Muscle of leg (tissue), 3 donors: ENCODE measurements at regions not wholly inside any gene's neighbourhood (a gene's known extent, or its start where the extent isn't known, plus 50 kb on each side); places are given as distances from the start of the nearest gene placed in this dataset.
A peak's percentile ranks its signal among the peaks of the same experiment; 100 is the strongest.

ENCODE experiments used
- DNase-seq: peaks from one replicate; pipeline ENCODE4 v3.0.0; 2013
- H3K27ac ChIP-seq: one replicate; pipeline ENCODE4 v1.5.1; 2013; ENCODE audit warnings: mild to moderate bottlenecking, low read length, control low read depth
- H3K27me3 ChIP-seq: one replicate; pipeline ENCODE4 v1.6.1; 2013; ENCODE audit warnings: low read length; ENCODE audit not compliant: control insufficient read depth, insufficient read depth
- H3K36me3 ChIP-seq: one replicate; pipeline ENCODE4 v1.6.1; 2013; ENCODE audit warnings: low read length; ENCODE audit not compliant: control insufficient read depth, insufficient read depth
- H3K4me1 ChIP-seq: one replicate; pipeline ENCODE4 v1.6.1; 2013; ENCODE audit warnings: low read length; ENCODE audit not compliant: control insufficient read depth, insufficient read depth
- H3K4me3 ChIP-seq: one replicate; pipeline ENCODE4 v1.5.1; 2013; ENCODE audit warnings: low read length, control low read depth
- H3K9me3 ChIP-seq: replicated peaks from 2 replicates; pipeline ENCODE4 v1.6.1; 2013; ENCODE audit warnings: low read depth, low read length; ENCODE audit not compliant: control insufficient read depth
- WGBS: methylation state at CpG from one replicate; pipeline ENCODE4 v1.1.5; 2013; ENCODE audit warnings: missing lambda C conversion rate; ENCODE audit not compliant: insufficient coverage; 5-methylcytosine and 5-hydroxymethylcytosine counted together

DNA sequence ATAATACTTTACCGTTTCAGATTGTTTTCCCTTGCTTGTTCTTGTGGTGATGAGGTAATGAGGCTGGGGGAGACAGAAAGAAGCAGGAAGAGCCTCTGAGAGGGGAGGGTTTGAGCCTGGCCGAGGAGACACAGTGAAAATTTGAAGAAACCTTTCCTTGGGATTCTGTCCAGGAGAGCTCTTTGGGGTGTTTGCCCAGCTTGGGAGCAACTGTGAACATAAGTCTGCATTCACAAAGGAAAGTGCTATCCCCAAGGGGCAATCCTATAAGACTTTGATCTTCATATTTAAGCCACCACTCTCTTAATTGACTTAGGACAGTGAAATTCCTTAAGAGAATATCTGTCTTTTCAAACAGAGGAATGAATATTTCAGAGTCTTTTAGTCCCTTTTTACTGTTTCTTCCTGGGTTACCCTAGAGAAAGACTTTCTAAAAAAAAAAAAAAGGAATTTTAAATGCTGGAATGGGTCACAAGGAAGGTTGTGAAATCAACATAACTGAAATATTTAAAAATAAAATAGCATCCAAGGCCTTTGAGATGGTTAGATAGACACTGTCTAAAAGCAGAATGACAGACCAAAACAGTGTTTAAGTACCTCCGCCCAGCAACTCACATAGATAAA is 52.5 kb upstream of the STAM2 start:
- Histone ChIP-seq H3K36me3 (no peaks in the 10 kb centered on the region), H3K27ac (peak overlapping the region; percentile 31), H3K27me3 (no peaks in the 10 kb centered on the region), H3K4me1 (peaks cover 5% of the 10 kb centered on the region), H3K4me3 (no peak overlapping the region), H3K9me3 (no peaks in the 10 kb centered on the region)
- peak; percentile 45 for DNase-seq
- 20% methylated on average over 1 of the region's 3 CpGs for WGBS

DNA sequence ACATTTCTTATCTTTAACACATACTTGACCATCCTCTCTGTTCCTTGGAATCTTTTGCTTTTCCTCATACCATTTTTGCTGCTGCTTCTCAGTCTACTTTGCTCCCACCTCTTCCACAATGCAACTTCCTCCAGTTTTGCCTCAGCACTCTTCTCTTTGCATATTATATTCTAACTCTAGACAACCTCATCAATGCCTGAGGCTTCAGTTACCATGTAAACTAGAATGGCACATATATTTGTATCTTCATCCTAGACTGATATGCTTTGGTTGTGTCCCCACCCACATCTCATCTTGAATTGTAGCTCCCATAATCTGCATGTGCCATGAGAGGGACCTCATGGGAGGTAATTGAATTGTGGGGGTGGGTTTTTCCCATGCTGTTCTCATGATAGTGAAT is 55.9 kb upstream of the STAM2 start:
- no peak overlapping the region for H3K27ac ChIP-seq
- H3K27me3 ChIP-seq, result no peaks in the 10 kb centered on the region
- H3K36me3 ChIP-seq, result no peaks in the 10 kb centered on the region
- H3K4me3 ChIP-seq, result no peak overlapping the region
- DNase-seq, result no peak
- H3K9me3 ChIP-seq, result no peaks in the 10 kb centered on the region
- peaks cover 2% of the 10 kb centered on the region for H3K4me1 ChIP-seq

DNA sequence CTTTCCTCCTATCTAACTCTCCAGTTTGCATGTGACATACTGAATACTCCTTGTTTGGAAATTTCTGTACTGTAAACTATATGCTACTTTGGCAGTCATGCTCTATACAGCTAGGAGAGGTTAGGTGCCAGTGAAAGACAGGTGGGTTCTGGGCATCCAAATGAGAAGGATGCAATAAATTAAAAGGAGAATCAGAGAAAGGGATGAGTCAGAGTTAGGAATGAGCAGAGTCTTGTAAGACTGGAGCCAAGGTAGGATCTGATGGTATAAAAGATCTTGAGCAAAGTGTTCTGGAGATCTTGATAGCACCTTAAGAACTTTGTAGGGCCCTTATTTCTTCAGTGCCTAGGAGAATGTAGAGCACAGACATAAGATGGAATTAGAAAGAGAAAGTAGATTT is 58.7 kb upstream of the STAM2 start:
- Histone ChIP-seq H3K27me3 (no peaks in the 10 kb centered on the region), H3K9me3 (no peaks in the 10 kb centered on the region), H3K4me3 (no peak overlapping the region), H3K36me3 (no peaks in the 10 kb centered on the region), H3K4me1 (no peaks in the 10 kb centered on the region), H3K27ac (no peak overlapping the region)
- DNase-seq, result no peak

DNA sequence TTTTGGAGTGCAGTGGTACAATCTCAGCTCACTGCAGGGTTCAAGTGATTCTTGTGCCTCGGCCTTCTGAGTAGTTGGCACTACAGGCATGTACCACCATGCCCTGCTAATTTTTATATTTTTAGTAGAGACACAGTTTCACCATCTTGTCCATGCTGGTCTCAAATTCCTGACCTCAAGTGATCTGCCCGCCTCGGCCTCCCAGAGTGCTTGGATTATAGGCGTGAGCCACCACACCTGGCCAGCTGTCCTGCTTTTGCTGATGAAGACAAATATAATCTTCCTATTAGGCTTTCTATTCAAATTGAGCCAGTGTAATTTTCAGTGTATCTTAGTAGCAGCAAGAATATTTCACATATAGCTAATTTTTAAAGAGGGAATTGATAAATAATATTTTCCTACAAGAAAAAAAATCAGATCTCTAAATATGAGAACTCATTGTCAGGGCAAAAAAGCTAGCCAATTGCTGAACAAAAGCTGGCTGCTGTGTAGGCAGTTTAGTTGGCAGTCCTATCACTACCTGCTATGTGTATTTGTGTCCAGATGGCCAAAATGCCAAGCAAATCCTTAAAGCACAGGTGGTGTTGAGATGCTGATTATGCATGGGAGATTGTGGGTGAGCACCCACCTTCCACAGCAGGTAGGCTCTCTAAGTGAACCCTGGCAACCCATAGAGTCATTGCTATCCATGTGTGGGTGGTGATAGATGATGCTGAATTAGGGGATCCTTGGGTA is 60.8 kb upstream of the STAM2 start:
- WGBS, result no CpG with 5 or more reads among the region's 4 CpGs
- Histone ChIP-seq H3K4me1 (no peaks in the 10 kb centered on the region), H3K4me3 (no peak overlapping the region), H3K9me3 (peaks cover 2% of the 10 kb centered on the region), H3K27me3 (no peaks in the 10 kb centered on the region), H3K36me3 (no peaks in the 10 kb centered on the region), H3K27ac (no peak overlapping the region)
- no peak for DNase-seq

DNA sequence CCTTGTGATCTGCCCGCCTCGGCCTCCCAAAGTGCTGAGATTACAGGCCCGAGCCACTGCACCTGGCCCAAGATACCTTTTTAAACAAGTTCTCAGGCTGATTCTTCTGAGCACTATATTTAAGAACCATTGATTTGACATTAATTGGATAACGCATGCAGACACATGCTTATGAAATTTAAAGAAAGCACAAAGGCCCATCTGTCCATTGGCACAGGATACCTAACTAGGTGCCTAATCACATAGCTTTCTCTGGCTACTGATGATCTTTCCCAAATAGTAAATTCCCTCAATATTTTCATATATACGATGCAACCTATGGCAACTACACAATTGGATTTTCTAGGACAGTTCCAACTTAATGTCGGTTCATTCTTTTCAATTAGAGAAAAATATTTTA is 62.5 kb upstream of the STAM2 start:
- H3K4me1 ChIP-seq, result no peaks in the 10 kb centered on the region
- DNase-seq, result no peak
- no peaks in the 10 kb centered on the region for H3K27me3 ChIP-seq
- WGBS, result 89% methylated on average over 1 of the region's 6 CpGs
- no peak overlapping the region for H3K27ac ChIP-seq
- no peak overlapping the region for H3K4me3 ChIP-seq
- H3K9me3 ChIP-seq, result peaks cover 2% of the 10 kb centered on the region
- H3K36me3 ChIP-seq, result no peaks in the 10 kb centered on the region

DNA sequence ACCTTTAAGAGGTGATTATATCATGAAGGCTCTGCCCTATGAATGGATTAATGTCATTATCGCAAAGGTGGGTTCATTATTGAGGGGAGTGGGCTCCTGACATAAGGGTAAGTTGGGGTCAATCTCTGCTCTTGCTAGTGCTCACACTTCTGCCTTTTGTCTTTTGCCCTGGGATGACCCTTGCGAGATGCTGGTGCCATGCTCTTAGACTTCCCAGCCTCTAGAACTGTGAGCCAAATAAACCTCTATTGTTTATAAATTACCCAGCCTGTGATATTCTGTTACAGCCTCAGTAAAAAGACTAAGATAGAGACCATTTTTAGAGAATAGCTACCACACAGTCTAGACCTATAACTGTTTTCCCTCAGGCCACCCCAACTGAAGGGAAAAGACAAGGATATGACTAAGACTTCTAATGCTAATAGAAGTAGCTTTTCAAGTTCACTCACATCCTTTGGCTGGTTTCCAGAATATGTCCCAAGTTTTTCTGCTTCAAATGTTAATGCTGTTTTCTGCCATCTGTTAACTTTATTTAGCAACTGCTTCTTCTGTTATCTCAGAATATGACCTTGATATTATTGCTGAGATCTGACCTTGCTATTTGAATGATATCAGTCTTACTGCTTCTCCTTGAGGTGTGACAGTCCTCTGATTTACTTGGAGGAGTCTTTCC is 65.1 kb upstream of the STAM2 start:
- no peaks in the 10 kb centered on the region for H3K36me3 ChIP-seq
- peaks cover 2% of the 10 kb centered on the region for H3K9me3 ChIP-seq
- H3K4me3 ChIP-seq, result no peak overlapping the region
- peak; percentile 22 for DNase-seq
- no peak overlapping the region for H3K27ac ChIP-seq
- H3K4me1 ChIP-seq, result peaks cover 6% of the 10 kb centered on the region
- no peaks in the 10 kb centered on the region for H3K27me3 ChIP-seq
- no CpG with 5 or more reads among the region's 2 CpGs for WGBS

DNA sequence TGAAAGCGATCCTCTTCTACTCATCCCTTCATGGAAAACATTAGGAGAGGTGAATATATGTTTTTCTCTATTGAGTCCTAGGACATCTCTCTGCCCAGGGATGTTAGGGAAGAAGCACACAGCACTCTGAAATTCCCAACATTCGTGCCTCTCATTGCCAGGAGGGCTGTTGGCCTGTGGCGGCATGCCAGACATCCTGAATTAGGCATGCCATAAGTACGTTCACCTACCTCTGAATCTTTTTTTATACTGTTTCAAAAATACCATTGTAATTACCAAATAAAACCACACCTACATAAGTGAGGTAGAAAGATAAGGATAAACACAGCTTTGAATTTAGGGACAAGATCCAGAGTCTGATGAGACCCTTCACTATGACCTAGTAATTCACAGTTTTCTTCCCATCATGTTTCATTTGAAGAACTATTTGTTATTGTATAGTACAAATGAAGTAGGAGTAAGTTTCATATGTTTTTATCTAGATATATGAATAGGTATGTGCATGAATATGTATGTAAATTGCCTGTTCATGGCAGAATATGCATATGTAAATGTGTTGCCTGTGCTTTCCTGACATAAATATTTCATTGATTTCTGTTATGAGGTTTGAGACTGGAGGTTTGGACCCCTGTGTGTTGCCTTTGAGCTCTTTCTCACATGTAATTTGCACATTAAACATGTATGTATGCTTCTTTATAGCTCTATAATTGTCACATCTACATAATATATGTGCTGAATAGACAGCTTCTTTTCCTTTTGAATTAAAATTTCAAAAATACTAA is 66.6 kb upstream of the STAM2 start:
- H3K9me3 ChIP-seq, result peaks cover 2% of the 10 kb centered on the region
- H3K27me3 ChIP-seq, result no peaks in the 10 kb centered on the region
- H3K4me1 ChIP-seq, result peaks cover 6% of the 10 kb centered on the region
- DNase-seq, result no peak
- H3K4me3 ChIP-seq, result no peak overlapping the region
- no peaks in the 10 kb centered on the region for H3K36me3 ChIP-seq
- H3K27ac ChIP-seq, result no peak overlapping the region
- no CpG with 5 or more reads among the region's 4 CpGs for WGBS

DNA sequence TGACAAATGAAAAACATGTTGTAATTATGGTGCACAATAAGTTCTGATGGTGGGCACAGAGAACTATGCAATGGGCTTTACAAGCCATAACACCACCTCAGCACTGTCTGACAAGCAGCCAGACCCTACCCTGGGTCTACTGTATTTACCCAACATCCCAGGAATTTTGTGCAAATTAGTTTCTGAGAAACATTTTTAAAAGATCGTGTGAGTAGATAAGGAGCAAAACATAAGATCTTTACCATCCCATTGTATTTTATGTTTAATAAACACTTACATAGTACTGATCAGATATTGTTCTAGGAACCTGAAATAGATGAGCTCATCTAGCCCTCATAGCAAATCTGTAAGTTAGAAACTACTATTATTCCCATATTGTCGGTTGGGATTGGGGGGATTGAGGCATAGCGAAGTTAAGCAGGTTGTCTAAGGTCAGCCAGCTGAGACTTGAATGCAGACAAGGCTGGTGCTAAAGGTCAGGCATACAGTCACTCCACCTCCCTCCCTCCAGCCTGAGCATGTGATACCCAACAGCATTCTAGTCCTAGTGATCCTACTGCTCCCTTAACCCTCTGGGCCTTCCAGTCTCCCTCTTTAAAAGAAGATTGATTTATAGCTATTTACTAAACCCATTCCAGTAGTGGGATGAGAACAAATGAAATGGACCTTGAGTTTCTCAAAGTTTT is 67.4 kb upstream of the STAM2 start:
- peaks cover 2% of the 10 kb centered on the region for H3K9me3 ChIP-seq
- no peak for DNase-seq
- WGBS, result no CpG with 5 or more reads among the region's 3 CpGs
- H3K27ac ChIP-seq, result no peak overlapping the region
- H3K4me3 ChIP-seq, result no peak overlapping the region
- no peaks in the 10 kb centered on the region for H3K27me3 ChIP-seq
- no peaks in the 10 kb centered on the region for H3K36me3 ChIP-seq
- peaks cover 6% of the 10 kb centered on the region for H3K4me1 ChIP-seq

DNA sequence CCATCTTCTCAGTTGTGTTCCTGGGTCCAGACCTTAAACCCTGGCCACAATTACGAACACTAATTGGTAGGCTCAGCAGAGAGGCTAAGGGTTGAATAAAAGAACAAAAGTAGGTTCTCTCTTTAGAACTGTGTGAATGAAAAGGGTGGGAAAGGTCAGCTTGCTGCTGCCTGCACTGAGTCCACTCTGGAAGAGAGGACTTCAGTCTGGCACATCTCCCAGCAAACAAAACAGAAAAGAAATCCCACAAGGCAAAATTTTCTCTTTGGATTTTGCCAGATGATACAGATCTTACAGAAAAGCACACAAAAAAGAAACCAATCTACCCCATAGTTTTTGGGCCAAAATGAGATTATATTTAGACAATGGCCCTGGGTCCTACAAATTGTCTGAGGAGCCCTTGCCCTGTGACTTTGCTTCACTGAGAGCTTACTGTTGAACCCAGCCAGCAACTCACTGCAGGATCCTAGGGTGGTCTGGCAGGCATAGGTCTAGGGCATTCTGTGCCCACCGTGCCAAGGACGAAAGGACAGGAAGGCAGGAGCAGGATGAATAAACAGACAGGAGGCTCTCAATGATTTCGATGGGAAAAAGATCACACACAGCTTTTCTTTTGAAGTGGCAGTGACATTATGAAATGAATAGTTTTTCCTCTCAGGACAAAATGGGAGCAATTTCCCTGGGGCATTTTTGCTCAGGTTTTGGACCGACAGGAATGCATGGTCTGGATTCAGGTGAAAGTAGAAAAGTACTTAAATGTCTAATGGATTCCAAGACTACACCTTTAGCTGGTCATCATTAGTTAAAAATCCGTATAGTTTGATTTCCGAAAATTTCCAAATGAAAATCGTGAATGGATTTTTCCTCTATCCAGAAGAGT is 68.4 kb upstream of the STAM2 start:
- no peak overlapping the region for H3K4me3 ChIP-seq
- 69% methylated on average over 4 of the region's 8 CpGs for WGBS
- no peak overlapping the region for H3K27ac ChIP-seq
- peaks cover 2% of the 10 kb centered on the region for H3K9me3 ChIP-seq
- H3K36me3 ChIP-seq, result no peaks in the 10 kb centered on the region
- no peaks in the 10 kb centered on the region for H3K27me3 ChIP-seq
- H3K4me1 ChIP-seq, result peaks cover 6% of the 10 kb centered on the region
- DNase-seq, result peak; percentile 54
